Fibroblast of upper back skin (primary cell): ENCODE measurements at regions not wholly inside any gene's neighbourhood (a gene's known extent, or its start where the extent isn't known, plus 50 kb on each side); places are given as distances from the start of the nearest gene placed in this dataset.
A peak's percentile ranks its signal among the peaks of the same experiment; 100 is the strongest.
"Not testable (repeated sequence)": the region's sequence is repeated elsewhere in the genome, so short reads cannot be mapped to it uniquely, and the experiment has no call there.

Experiments used
- DNase-seq: peaks from one replicate; pipeline ENCODE4 v3.0.0-alpha.2; 2013

GRCh38 chr14:84420221-84420620, 1109.7 kb upstream of the FLRT2 start:
- DNase-seq, result peak; percentile 61

GRCh38 chr14:84421621-84422020, 1108.3 kb upstream of the FLRT2 start:
- no peak for DNase-seq

GRCh38 chr14:84425968-84426367, 1104.0 kb upstream of the FLRT2 start:
- no peak for DNase-seq

GRCh38 chr14:84432676-84433075, 1097.3 kb upstream of the FLRT2 start:
- DNase-seq, result no peak

- peak; percentile 25 for DNase-seq
Measured at GRCh38 chr14:84433961-84434360, 1096.0 kb upstream of the FLRT2 start.

GRCh38 chr14:84435820-84436324, 1094.1 kb upstream of the FLRT2 start:
- no peak for DNase-seq

- DNase-seq, result no peak
Measured at GRCh38 chr14:84436528-84436927, 1093.4 kb upstream of the FLRT2 start.

GRCh38 chr14:84442521-84442920, 1087.4 kb upstream of the FLRT2 start:
- no peak for DNase-seq

GRCh38 chr14:84445486-84445885, 1084.5 kb upstream of the FLRT2 start:
- DNase-seq, result no peak

- DNase-seq, result no peak
Measured at GRCh38 chr14:84446250-84446649, 1083.7 kb upstream of the FLRT2 start.

- DNase-seq, result peak; percentile 52
Measured at GRCh38 chr14:84453307-84453950, 1076.5 kb upstream of the FLRT2 start.

GRCh38 chr14:84454114-84454513, 1075.8 kb upstream of the FLRT2 start:
- no peak for DNase-seq

- peak; percentile 6 for DNase-seq
Measured at GRCh38 chr14:84456946-84457345, 1073.0 kb upstream of the FLRT2 start.

GRCh38 chr14:84458881-84459280, 1071.1 kb upstream of the FLRT2 start:
- DNase-seq, result no peak

GRCh38 chr14:84465880-84466279, 1064.1 kb upstream of the FLRT2 start:
- DNase-seq, result no peak

- no peak for DNase-seq
Measured at GRCh38 chr14:84468153-84468552, 1061.8 kb upstream of the FLRT2 start.

GRCh38 chr14:84477996-84478395, 1051.9 kb upstream of the FLRT2 start:
- DNase-seq, result no peak

GRCh38 chr14:84482256-84483071, 1047.5 kb upstream of the FLRT2 start:
- peak; percentile 81 for DNase-seq

- DNase-seq, result no peak
Measured at GRCh38 chr14:84483072-84483420, 1046.9 kb upstream of the FLRT2 start.

GRCh38 chr14:84484243-84484642, 1045.7 kb upstream of the FLRT2 start:
- DNase-seq, result not testable (repeated sequence)

GRCh38 chr14:84485036-84485435, 1044.9 kb upstream of the FLRT2 start:
- no peak for DNase-seq

- DNase-seq, result no peak
Measured at GRCh38 chr14:84490081-84490480, 1039.9 kb upstream of the FLRT2 start.

GRCh38 chr14:84492685-84493084, 1037.3 kb upstream of the FLRT2 start:
- peak; percentile 81 for DNase-seq

GRCh38 chr14:84493779-84494178, 1036.2 kb upstream of the FLRT2 start:
- DNase-seq, result peak; percentile 12
